ENCODE measurements at regions not wholly inside any gene's neighbourhood (a gene's known extent, or its start where the extent isn't known, plus 50 kb on each side); places are given as distances from the start of the nearest gene placed in this dataset.

- DNase-seq (ENCODE audit: low read depth), result no peak
Observed at GRCh38 chr11:39294648-39295047, 2164.8 kb downstream of the LRRC4C start.

GRCh38 chr11:39288011-39288410 lies 2171.4 kb downstream of the LRRC4C start:
- DNase-seq (ENCODE audit: low read depth), result no peak

GRCh38 chr11:39268176-39268690 lies 2191.2 kb downstream of the LRRC4C start:
- DNase-seq (ENCODE audit: low read depth), result no peak

GRCh38 chr11:39255648-39256047 lies 2203.8 kb downstream of the LRRC4C start:
- DNase-seq (ENCODE audit: low read depth), result no peak

- DNase-seq (ENCODE audit: low read depth), result no peak
Observed at GRCh38 chr11:39249566-39250365, 2209.7 kb downstream of the LRRC4C start.

- no peak for DNase-seq (ENCODE audit: low read depth)
Observed at GRCh38 chr11:39247570-39248137, 2211.8 kb downstream of the LRRC4C start.

GRCh38 chr11:39239553-39239952 lies 2219.9 kb downstream of the LRRC4C start:
- no peak for DNase-seq (ENCODE audit: low read depth)

GRCh38 chr11:39236916-39237315 lies 2222.5 kb downstream of the LRRC4C start:
- DNase-seq (ENCODE audit: low read depth), result no peak

- no peak for DNase-seq (ENCODE audit: low read depth)
Observed at GRCh38 chr11:39221550-39222138, 2237.8 kb downstream of the LRRC4C start.

- DNase-seq (ENCODE audit: low read depth), result no peak
Observed at GRCh38 chr11:39220501-39221230, 2238.8 kb downstream of the LRRC4C start.

- no peak for DNase-seq (ENCODE audit: low read depth)
Observed at GRCh38 chr11:39220069-39220468, 2239.4 kb downstream of the LRRC4C start.

GRCh38 chr11:39209981-39210380 lies 2249.5 kb downstream of the LRRC4C start:
- DNase-seq (ENCODE audit: low read depth), result no peak

- DNase-seq (ENCODE audit: low read depth), result no peak
Observed at GRCh38 chr11:39205236-39205995, 2254.0 kb downstream of the LRRC4C start.

GRCh38 chr11:39192671-39193070 lies 2266.8 kb downstream of the LRRC4C start:
- DNase-seq (ENCODE audit: low read depth), result no peak

- no peak for DNase-seq (ENCODE audit: low read depth)
Observed at GRCh38 chr11:39190751-39191150, 2268.7 kb downstream of the LRRC4C start.

GRCh38 chr11:39177678-39178077 lies 2281.8 kb downstream of the LRRC4C start:
- DNase-seq (ENCODE audit: low read depth), result no peak

GRCh38 chr11:39174965-39175364 lies 2284.5 kb downstream of the LRRC4C start:
- no peak for DNase-seq (ENCODE audit: low read depth)

- no peak for DNase-seq (ENCODE audit: low read depth)
Observed at GRCh38 chr11:39174196-39174595, 2285.3 kb downstream of the LRRC4C start.

- DNase-seq (ENCODE audit: low read depth), result no peak
Observed at GRCh38 chr11:39165021-39165420, 2294.4 kb downstream of the LRRC4C start.

- no peak for DNase-seq (ENCODE audit: low read depth)
Observed at GRCh38 chr11:39149214-39149613, 2310.2 kb downstream of the LRRC4C start.

GRCh38 chr11:39145346-39145745 lies 2314.1 kb downstream of the LRRC4C start:
- DNase-seq (ENCODE audit: low read depth), result no peak
